ENCODE measurements at regions not wholly inside any gene's neighbourhood (a gene's known extent, or its start where the extent isn't known, plus 50 kb on each side); places are given as distances from the start of the nearest gene placed in this dataset.

- no peak for TF ChIP-seq EZH2 (IDR thresholded peaks at IDR 0.05; ENCODE audit: low read length, unreplicated experiment)
- TF ChIP-seq CTCF (conservative IDR thresholded peaks at IDR 0.05; ENCODE audit: low read depth, low read length) = no peak
- TF ChIP-seq EZH2phosphoT487 (IDR thresholded peaks at IDR 0.05; ENCODE audit: borderline replicate concordance, low read length) = no peak
These were observed 842.8 kb upstream of the DIAPH2 start for GRCh38 chrX:95841863-95842262.
